ENCODE measurements at regions not wholly inside any gene's neighbourhood (a gene's known extent, or its start where the extent isn't known, plus 50 kb on each side); places are given as distances from the start of the nearest gene placed in this dataset.

GRCh38 chr17:404703-405102, 52.1 kb upstream of the RPH3AL start:
- no peak for FAIRE-seq
- TF ChIP-seq SPI1 (IDR thresholded peaks at IDR 0.05; ENCODE audit: low read depth, low read length) (no peak), POLR2A (IDR thresholded peaks at IDR 0.05; ENCODE audit: low read depth, low read length) (no peak), POU2F2 (IDR thresholded peaks at IDR 0.05; ENCODE audit: low read depth, low read length) (no peak)
- DNase-seq (ENCODE audit: insufficient read length, low spot score): no peak
